H1 (cell line): ENCODE measurements at regions not wholly inside any gene's neighbourhood (a gene's known extent, or its start where the extent isn't known, plus 50 kb on each side); places are given as distances from the start of the nearest gene placed in this dataset.

ENCODE experiments used
- CTCF ChIA-PET: fragments of 300-600 bp; sonication (Branson Sonifier 250); formaldehyde crosslinking; loops from one replicate; lab custom pipeline; 2021; ENCODE audit not compliant: partially characterized antibody; lab: Charles Lee
- POLR2A ChIA-PET: fragments of 300-600 bp; sonication (Branson Sonifier 250); formaldehyde crosslinking; loops from one replicate; lab custom pipeline; 2021; ENCODE audit warnings: inconsistent platforms; ENCODE audit not compliant: partially characterized antibody; lab: Charles Lee
- DNase-seq, 2 experiments: peaks; one replicate each; pipeline versions ENCODE4 v3.0.0 to v3.0.0-alpha.2; 2010 to 2022; ENCODE audit warnings: low spot score in 2 of 2, low read depth in 1 of 2, mixed read lengths in 1 of 2
- FAIRE-seq: peaks from 2 replicates; lab custom pipeline; 2011; peaks lifted over from hg19 to GRCh38; lab: Jason Lieb, UNC
- H2AFZ ChIP-seq: 2 replicates; pipeline ENCODE4 v1.8.1; 2012; ENCODE audit warnings: low read length, inconsistent platforms
- H2AK5ac ChIP-seq: 2 replicates; pipeline ENCODE4 v1.6.1; 2013; ENCODE audit warnings: low read depth, low read length
- H2BK120ac ChIP-seq: replicated peaks from 2 replicates; pipeline ENCODE3; 2013; ENCODE audit warnings: low read depth, low read length, inconsistent platforms
- H2BK12ac ChIP-seq: 2 replicates; pipeline ENCODE4 v1.6.1; 2013; ENCODE audit warnings: low read depth, low read length
- H2BK15ac ChIP-seq: 2 replicates; pipeline ENCODE4 v1.6.1; 2013; ENCODE audit warnings: low read length
- H2BK20ac ChIP-seq: 2 replicates; pipeline ENCODE4 v1.6.1; 2013; ENCODE audit warnings: low read length
- H2BK5ac ChIP-seq: 2 replicates; pipeline ENCODE4 v1.6.1; 2013; ENCODE audit warnings: low read depth, low read length
- H3K14ac ChIP-seq: 2 replicates; pipeline ENCODE4 v1.6.1; 2013; ENCODE audit warnings: inconsistent platforms; ENCODE audit not compliant: insufficient read length
- H3K18ac ChIP-seq: 2 replicates; pipeline ENCODE4 v1.6.1; 2013; ENCODE audit warnings: low read length; ENCODE audit errors: extremely low read depth
- H3K23ac ChIP-seq: 2 replicates; pipeline ENCODE4 v1.6.1; 2013; ENCODE audit warnings: inconsistent platforms; ENCODE audit not compliant: insufficient read length
- H3K23me2 ChIP-seq: 2 replicates; pipeline ENCODE4 v1.6.1; 2013; ENCODE audit warnings: low read depth, low read length
- H3K27ac ChIP-seq: 2 replicates; pipeline ENCODE4 v1.6.1; 2011; ENCODE audit warnings: low read depth, low read length, inconsistent platforms
- H3K27me3 ChIP-seq, 4 experiments: replicated peaks in 1 of 4; 1 replicate in 1 of 4; 2 replicates in 3 of 4; pipeline versions ENCODE4 v1.6.1 to v1.8.1; 2011 to 2013; ENCODE audit warnings: low read length in 3 of 4, mild to moderate bottlenecking in 3 of 4, inconsistent platforms in 2 of 4, mixed read lengths in 2 of 4, moderate library complexity in 1 of 4; ENCODE audit not compliant: control insufficient read depth in 3 of 4, insufficient read depth in 3 of 4; ENCODE audit errors: extremely low read depth in 1 of 4
- H3K36me3 ChIP-seq, 4 experiments: 2 replicates each; pipeline versions ENCODE4 v1.6.1 to v1.8.1; 2011 to 2013; ENCODE audit warnings: mild to moderate bottlenecking in 4 of 4, low read length in 3 of 4, moderate library complexity in 2 of 4, control low read depth in 1 of 4, inconsistent platforms in 1 of 4; ENCODE audit not compliant: insufficient read depth in 4 of 4, control insufficient read depth in 2 of 4
- H3K4ac ChIP-seq: replicated peaks from 2 replicates; pipeline ENCODE3; 2013; ENCODE audit warnings: low read length, low read depth, mixed read lengths, inconsistent platforms; ENCODE audit not compliant: insufficient read length
- H3K4me1 ChIP-seq, 4 experiments: replicated peaks in 1 of 4; 1 replicate in 1 of 4; 2 replicates in 3 of 4; pipeline versions ENCODE4 v1.6.1 to v1.8.1; 2011 to 2013; ENCODE audit warnings: low read length in 3 of 4, inconsistent platforms in 2 of 4, mixed read lengths in 1 of 4; ENCODE audit not compliant: insufficient read depth in 4 of 4, control insufficient read depth in 3 of 4
- H3K4me2 ChIP-seq, 2 experiments: 2 replicates each; pipeline versions ENCODE4 v1.6.1 to v1.8.1; 2011 to 2013; ENCODE audit warnings: low read depth in 2 of 2, low read length in 2 of 2, control low read depth in 1 of 2, inconsistent platforms in 1 of 2, mild to moderate bottlenecking in 1 of 2; ENCODE audit not compliant: insufficient read depth in 1 of 2
- H3K4me3 ChIP-seq, 4 experiments: fragments of 200-600, 300-600 bp in 1 of 4; sonication (generic), shearing (Covaris generic), sonication (Bioruptor Twin) in 1 of 4; 2 replicates each; pipeline versions ENCODE4 v1.5.1 to v1.8.1; 2011 to 2016; ENCODE audit warnings: low read length in 4 of 4, low read depth in 3 of 4, control low read depth in 2 of 4, inconsistent platforms in 2 of 4, mild to moderate bottlenecking in 2 of 4, mixed read lengths in 1 of 4, moderate library complexity in 1 of 4; ENCODE audit not compliant: insufficient read depth in 2 of 4; ENCODE audit errors: extremely low read depth in 1 of 4
- H3K56ac ChIP-seq: replicated peaks from 2 replicates; pipeline ENCODE3; 2013; ENCODE audit warnings: low read depth, mild to moderate bottlenecking, mixed read lengths, low read length, inconsistent platforms; ENCODE audit not compliant: insufficient read length
- H3K79me1 ChIP-seq: 2 replicates; pipeline ENCODE4 v1.6.1; 2013; ENCODE audit warnings: low read depth, low read length, control low read depth
- H3K79me2 ChIP-seq, 2 experiments: 2 replicates each; pipeline versions ENCODE4 v1.6.1 to v1.8.1; 2012 to 2013; ENCODE audit warnings: low read length in 2 of 2, mild to moderate bottlenecking in 2 of 2, inconsistent platforms in 1 of 2; ENCODE audit not compliant: insufficient read depth in 2 of 2, control insufficient read depth in 1 of 2
- H3K9ac ChIP-seq, 4 experiments: replicated peaks in 1 of 4; 1 replicate in 1 of 4; 2 replicates in 3 of 4; pipeline versions ENCODE4 v1.6.1 to v1.8.1; 2011 to 2013; ENCODE audit warnings: low read depth in 3 of 4, low read length in 3 of 4, control low read depth in 2 of 4, mild to moderate bottlenecking in 2 of 4, moderate library complexity in 2 of 4, inconsistent platforms in 1 of 4; ENCODE audit errors: extremely low read depth in 1 of 4
- H3K9me3 ChIP-seq, 2 experiments: 2 replicates each; pipeline versions ENCODE4 v1.6.1 to v1.8.1; 2012 to 2013; ENCODE audit warnings: mild to moderate bottlenecking in 2 of 2, moderate library complexity in 2 of 2, control low read depth in 1 of 2, inconsistent platforms in 1 of 2, low read depth in 1 of 2, low read length in 1 of 2, mixed read lengths in 1 of 2; ENCODE audit not compliant: insufficient read depth in 2 of 2
- H4K20me1 ChIP-seq, 2 experiments: replicated peaks in 1 of 2; 2 replicates each; pipeline versions ENCODE3 to v1.8.1; 2011 to 2013; ENCODE audit warnings: inconsistent platforms in 2 of 2, low read length in 2 of 2, mild to moderate bottlenecking in 1 of 2; ENCODE audit not compliant: insufficient read depth in 2 of 2, control insufficient read depth in 1 of 2
- H4K5ac ChIP-seq: 2 replicates; pipeline ENCODE4 v1.6.1; 2013; ENCODE audit warnings: low read length, low read depth, mixed read lengths, inconsistent platforms; ENCODE audit not compliant: insufficient read length
- H4K8ac ChIP-seq: 2 replicates; pipeline ENCODE4 v1.8.0; 2013; ENCODE audit warnings: mild to moderate bottlenecking, moderate library complexity, low read length, inconsistent platforms; ENCODE audit not compliant: insufficient read depth; ENCODE audit errors: extremely low read depth
- H4K91ac ChIP-seq: replicated peaks from 2 replicates; pipeline ENCODE3; 2013; ENCODE audit warnings: low read length, mixed read lengths, inconsistent platforms; ENCODE audit not compliant: insufficient read length
- TBP ChIP-seq: IDR thresholded peaks from 2 replicates; pipeline ENCODE4 v1.6.1; 2011; ENCODE audit warnings: low read depth, low read length, improper control_type of control experiment
- WGBS, 2 experiments: shearing (Covaris generic) in 1 of 2; methylation state at CpG; one replicate each; pipeline versions ENCODE4 v1.1.6 to v1.1.7; 2013 to 2015; ENCODE audit warnings: low lambda C conversion rate in 2 of 2, mixed read lengths in 2 of 2, inconsistent platforms in 1 of 2, low coverage in 1 of 2, missing lambda C conversion rate in 1 of 2; ENCODE audit not compliant: insufficient replicate concordance in 2 of 2, insufficient coverage in 1 of 2, insufficient read length in 1 of 2; ENCODE audit errors: extremely low coverage in 1 of 2, missing lambda C conversion rate in 1 of 2; 5-methylcytosine and 5-hydroxymethylcytosine counted together

DNA sequence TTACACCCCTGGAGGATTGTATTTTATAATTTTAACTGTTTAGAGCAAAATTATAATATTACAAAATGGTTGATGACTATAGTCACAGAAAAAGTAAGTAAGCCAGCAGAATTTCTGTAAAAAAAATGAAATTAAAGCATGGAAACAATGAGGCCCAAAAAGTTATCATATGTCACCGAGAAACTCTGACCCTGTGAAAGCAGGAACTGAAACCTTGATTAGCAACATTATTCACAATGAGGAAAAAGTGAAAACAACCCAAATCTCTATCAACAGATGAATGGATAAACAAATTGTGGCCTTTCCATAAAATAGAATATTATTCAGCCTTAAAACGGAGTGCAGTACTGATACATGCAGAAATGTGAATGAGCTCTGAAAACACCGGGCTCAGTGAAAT lies 1471.7 kb downstream of the NLGN4Y start:
- no peak overlapping the region for H2BK20ac ChIP-seq
- no peak overlapping the region for H3K23ac ChIP-seq
- no peak overlapping the region for H3K9ac ChIP-seq
- no peak overlapping the region for H2BK120ac ChIP-seq
- H3K79me2 ChIP-seq = no peaks in the 10 kb centered on the region
- TF ChIP-seq TBP = no peak
- H3K4ac ChIP-seq = no peak overlapping the region
- H2AFZ ChIP-seq = no peak overlapping the region
- H3K36me3 ChIP-seq = no peaks in the 10 kb centered on the region
- no peaks in the 10 kb centered on the region for H4K20me1 ChIP-seq
- no peaks in the 10 kb centered on the region for H3K23me2 ChIP-seq
- H4K5ac ChIP-seq = no peak overlapping the region
- H3K14ac ChIP-seq = no peak overlapping the region
- no peak overlapping the region for H3K4me2 ChIP-seq
- no peak overlapping the region for H3K27ac ChIP-seq
- POLR2A ChIA-PET = no interaction called here
- H3K4me3 ChIP-seq = no peak overlapping the region
- H2BK12ac ChIP-seq = no peak overlapping the region
- 81% methylated on average over 3 of the region's 3 CpGs; no CpG with 5 or more reads in 1 of the 2 experiments for WGBS, 2 experiments
- H4K8ac ChIP-seq = no peak overlapping the region
- H2BK5ac ChIP-seq = no peak overlapping the region
- H4K91ac ChIP-seq = no peak overlapping the region
- H3K79me1 ChIP-seq = no peaks in the 10 kb centered on the region
- no peaks in the 10 kb centered on the region for H3K9me3 ChIP-seq
- H2BK15ac ChIP-seq = no peak overlapping the region
- H3K27me3 ChIP-seq = no peaks in the 10 kb centered on the region
- H3K4me1 ChIP-seq = no peaks in the 10 kb centered on the region
- CTCF ChIA-PET = no interaction called here
- H3K56ac ChIP-seq = no peak overlapping the region
- no peak overlapping the region for H2AK5ac ChIP-seq
- no peak overlapping the region for H3K18ac ChIP-seq
- no peak for FAIRE-seq
- DNase-seq = no peak
